ENCODE measurements at regions not wholly inside any gene's neighbourhood (a gene's known extent, or its start where the extent isn't known, plus 50 kb on each side); places are given as distances from the start of the nearest gene placed in this dataset.

DNA sequence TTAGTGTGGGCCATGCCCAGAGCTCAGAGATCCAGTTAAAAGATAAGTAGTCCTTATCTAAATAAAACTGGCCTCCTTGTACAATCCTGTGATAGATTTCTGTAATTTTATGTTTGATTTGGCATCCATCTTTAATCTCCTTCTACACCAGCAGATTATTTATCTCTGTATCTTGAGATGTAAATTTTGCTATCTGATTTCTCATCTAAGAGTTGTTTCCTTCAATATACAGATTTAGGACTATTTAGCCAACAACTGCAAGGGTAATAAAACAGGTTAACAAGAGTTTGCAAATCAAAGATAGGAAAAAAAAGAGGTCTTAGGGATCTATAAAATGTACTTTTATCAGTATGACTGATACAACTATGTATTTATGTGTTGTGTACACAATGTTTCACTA lies 68.6 kb upstream of the ABCA12 start:
- Histone ChIP-seq H4K91ac (ENCODE audit: insufficient read length, low read depth, low read length) (no peak overlapping the region), H3K14ac (ENCODE audit: insufficient read depth, low read length) (no peak overlapping the region), H3K56ac (ENCODE audit: insufficient read length, low read depth, low read length) (no peak overlapping the region), H2BK5ac (ENCODE audit: insufficient read length, low read length) (no peak overlapping the region), H3K27ac (ENCODE audit: insufficient read length, low read depth, low read length) (no peak overlapping the region), H3K9me3 (ENCODE audit: control insufficient read depth, low read depth, low read length) (peaks cover 8% of the 10 kb centered on the region), H2AK5ac (ENCODE audit: insufficient read length, low read length) (no peak overlapping the region), H3K27me3 (ENCODE audit: insufficient read depth, low read length) (no peaks in the 10 kb centered on the region; the same call in 1 of the 2 replicates), H3K4me2 (ENCODE audit: insufficient read depth, insufficient read length, low read length) (no peak overlapping the region), H2BK12ac (ENCODE audit: insufficient read length, low read depth, low read length) (no peak overlapping the region), H3K23ac (ENCODE audit: insufficient read length, low read depth, low read length) (no peak overlapping the region), H2BK15ac (ENCODE audit: low read depth, low read length) (no peak overlapping the region), H3K79me2 (ENCODE audit: insufficient read depth, low read length) (no peaks in the 10 kb centered on the region), H3K4ac (ENCODE audit: low read depth, low read length) (no peak overlapping the region), H4K5ac (ENCODE audit: insufficient read length, low read depth, low read length) (no peak overlapping the region), H2AFZ (ENCODE audit: low read length) (no peak overlapping the region), H4K20me1 (ENCODE audit: control insufficient read depth, insufficient read depth, insufficient read length) (no peaks in the 10 kb centered on the region), H4K8ac (replicated peaks; ENCODE audit: insufficient read length, low read depth, low read length) (no peak overlapping the region), H3T11ph (ENCODE audit: low read length) (no peak overlapping the region), H3K4me1 (ENCODE audit: insufficient read depth, low read length) (no peaks in the 10 kb centered on the region), H3K23me2 (ENCODE audit: insufficient read length, low read depth, low read length, poor library complexity, severe bottlenecking) (no peaks in the 10 kb centered on the region), H3K9ac (ENCODE audit: extremely low read depth, insufficient read length, low read length) (no peak overlapping the region), H3K79me1 (ENCODE audit: insufficient read depth, low read depth, low read length, poor library complexity, severe bottlenecking) (no peaks in the 10 kb centered on the region), H3K18ac (ENCODE audit: insufficient read length, low read depth, low read length) (no peak overlapping the region), H2BK120ac (ENCODE audit: low read depth, low read length, poor library complexity, severe bottlenecking) (no peak overlapping the region), H2BK20ac (ENCODE audit: low read depth, low read length, poor library complexity, severe bottlenecking) (no peak overlapping the region)
- DNase-seq = no peak
- Mint-ChIP-seq H3K27me3 (ENCODE audit: low read depth) (peaks cover 13% of the 10 kb centered on the region), H3K36me3 (ENCODE audit: insufficient read depth in 1 of 3, low read depth in 3 of 3) (peaks cover 4 to 24% (median 19%) of the 10 kb centered on the region in 3 experiments; a peak in 5 of 7 replicates), H3K4me1 (no peaks in the 10 kb centered on the region), H3K4me3 (no peak overlapping the region), H3K27ac (no peak overlapping the region), H3K9me3 (peaks cover 44 to 45% of the 10 kb centered on the region in 2 experiments)
- TF ChIP-seq, protein P1, sequence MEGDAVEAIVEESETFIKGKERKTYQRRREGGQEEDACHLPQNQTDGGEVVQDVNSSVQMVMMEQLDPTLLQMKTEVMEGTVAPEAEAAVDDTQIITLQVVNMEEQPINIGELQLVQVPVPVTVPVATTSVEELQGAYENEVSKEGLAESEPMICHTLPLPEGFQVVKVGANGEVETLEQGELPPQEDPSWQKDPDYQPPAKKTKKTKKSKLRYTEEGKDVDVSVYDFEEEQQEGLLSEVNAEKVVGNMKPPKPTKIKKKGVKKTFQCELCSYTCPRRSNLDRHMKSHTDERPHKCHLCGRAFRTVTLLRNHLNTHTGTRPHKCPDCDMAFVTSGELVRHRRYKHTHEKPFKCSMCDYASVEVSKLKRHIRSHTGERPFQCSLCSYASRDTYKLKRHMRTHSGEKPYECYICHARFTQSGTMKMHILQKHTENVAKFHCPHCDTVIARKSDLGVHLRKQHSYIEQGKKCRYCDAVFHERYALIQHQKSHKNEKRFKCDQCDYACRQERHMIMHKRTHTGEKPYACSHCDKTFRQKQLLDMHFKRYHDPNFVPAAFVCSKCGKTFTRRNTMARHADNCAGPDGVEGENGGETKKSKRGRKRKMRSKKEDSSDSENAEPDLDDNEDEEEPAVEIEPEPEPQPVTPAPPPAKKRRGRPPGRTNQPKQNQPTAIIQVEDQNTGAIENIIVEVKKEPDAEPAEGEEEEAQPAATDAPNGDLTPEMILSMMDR (conservative IDR thresholded peaks at IDR 0.05) = no peak

Measured in H9 (cell line).